Ovary (tissue), 3 donors: ENCODE measurements at regions not wholly inside any gene's neighbourhood (a gene's known extent, or its start where the extent isn't known, plus 50 kb on each side); places are given as distances from the start of the nearest gene placed in this dataset.

Experiments used
- CTCF ChIP-seq, 3 donors: fragments of 450-650 bp in 2 of 3; fragments of 200-600 bp in 1 of 3; IDR thresholded peaks; one replicate each; pipeline versions ENCODE4 v1.5.1 to v1.8.0; 2016 to 2022; ENCODE audit warnings: antibody characterized with exemption in 3 of 3, mild to moderate bottlenecking in 1 of 3
- EP300 ChIP-seq: sonication (generic); formaldehyde crosslinking; IDR thresholded peaks from one replicate; pipeline ENCODE4 v1.6.1; 2017; ENCODE audit warnings: antibody characterized with exemption
- donor health status: DM: no; HTN: no; CAD: no.

- TF ChIP-seq CTCF (IDR thresholded peaks at IDR 0.05) (no peak), EP300 (no peak)
These were observed 150.7 kb downstream of the UTRN start for GRCh38 chr6:144435602-144436426.
